NCI-H82 (cell line): ENCODE measurements at regions not wholly inside any gene's neighbourhood (a gene's known extent, or its start where the extent isn't known, plus 50 kb on each side); places are given as distances from the start of the nearest gene placed in this dataset.
A peak's percentile ranks its signal among the peaks of the same experiment; 100 is the strongest.
"Not testable (repeated sequence)": the region's sequence is repeated elsewhere in the genome, so short reads cannot be mapped to it uniquely, and the experiment has no call there.

Source experiments
- DNase-seq: peaks from one replicate; lab custom pipeline; 2025; lab: John Stamatoyannopoulos, UW

GRCh38 chr5:63894690-63895089 is 67.6 kb downstream of the HTR1A start:
- no peak for DNase-seq

DNA sequence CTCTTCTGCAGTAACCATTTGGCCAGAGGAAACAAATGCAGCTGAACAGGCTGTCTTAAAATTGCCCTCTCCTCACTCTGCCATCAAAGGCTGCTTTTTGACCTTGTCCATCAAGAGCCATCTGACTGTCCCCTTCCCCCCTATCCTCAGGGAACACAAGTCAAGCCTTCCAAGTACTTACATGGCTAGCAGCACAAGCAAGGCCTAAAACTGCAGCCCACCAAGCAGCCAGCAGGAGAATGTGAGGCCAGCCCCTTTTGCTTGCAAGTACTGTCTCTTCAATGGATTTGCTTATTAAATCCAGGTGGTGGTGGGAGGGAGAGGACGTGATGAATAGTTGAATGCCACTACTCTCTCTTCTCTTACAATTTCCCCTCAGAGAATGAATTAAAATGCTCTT is 83.5 kb downstream of the HTR1A start:
- DNase-seq, result no peak

GRCh38 chr5:63877961-63878360 is 84.3 kb downstream of the HTR1A start:
- DNase-seq, result no peak

GRCh38 chr5:63860379-63860778 is 101.9 kb downstream of the HTR1A start:
- DNase-seq, result no peak

DNA sequence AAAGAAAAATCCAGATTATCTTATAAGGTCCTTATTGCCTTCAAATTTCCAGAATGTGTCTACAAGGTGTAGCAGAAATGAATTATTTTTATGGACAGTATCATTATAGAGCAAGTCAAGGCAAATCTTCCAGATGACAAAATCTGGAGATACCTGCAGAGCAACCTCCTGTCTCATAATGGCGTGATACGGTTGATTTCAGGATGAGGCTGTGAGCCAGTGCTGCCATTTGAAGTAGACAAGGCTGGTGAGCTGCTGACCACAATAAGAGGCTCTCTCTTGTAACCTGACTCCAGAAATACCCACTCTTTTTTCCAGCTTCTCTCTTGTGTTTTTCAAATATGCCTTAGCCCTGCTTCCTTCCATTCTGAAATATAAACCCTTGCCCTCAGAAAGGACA is 108.2 kb downstream of the HTR1A start:
- no peak for DNase-seq

- DNase-seq, result no peak
Observed at GRCh38 chr5:63843190-63843589, 119.1 kb downstream of the HTR1A start.

- DNase-seq, result no peak
Observed at GRCh38 chr5:63837437-63837836, 124.8 kb downstream of the HTR1A start.

- DNase-seq, result no peak
Observed at GRCh38 chr5:63831381-63831780, 130.9 kb downstream of the HTR1A start.

DNA sequence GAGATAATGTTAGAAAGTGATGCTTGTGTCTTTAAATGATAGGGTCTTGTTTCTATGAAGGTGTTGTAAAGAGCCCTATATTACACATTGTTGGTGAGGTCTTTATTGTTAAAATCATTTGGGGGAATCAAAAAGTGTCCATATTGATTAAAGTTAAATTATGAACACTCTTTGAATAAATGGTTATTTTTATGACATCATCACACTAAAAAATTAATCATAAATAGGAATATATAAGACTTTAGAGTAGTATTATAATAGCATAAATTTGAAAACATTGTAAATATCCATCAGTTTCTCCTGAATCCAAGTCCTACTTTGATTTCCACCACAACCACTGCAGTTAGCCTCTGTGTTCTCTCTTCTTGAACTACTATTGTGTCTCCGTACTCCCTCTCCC is 136.3 kb downstream of the HTR1A start:
- no peak for DNase-seq

GRCh38 chr5:63823583-63823982 is 138.7 kb downstream of the HTR1A start:
- no peak for DNase-seq

GRCh38 chr5:63822614-63823013 is 139.6 kb downstream of the HTR1A start:
- no peak for DNase-seq

DNA sequence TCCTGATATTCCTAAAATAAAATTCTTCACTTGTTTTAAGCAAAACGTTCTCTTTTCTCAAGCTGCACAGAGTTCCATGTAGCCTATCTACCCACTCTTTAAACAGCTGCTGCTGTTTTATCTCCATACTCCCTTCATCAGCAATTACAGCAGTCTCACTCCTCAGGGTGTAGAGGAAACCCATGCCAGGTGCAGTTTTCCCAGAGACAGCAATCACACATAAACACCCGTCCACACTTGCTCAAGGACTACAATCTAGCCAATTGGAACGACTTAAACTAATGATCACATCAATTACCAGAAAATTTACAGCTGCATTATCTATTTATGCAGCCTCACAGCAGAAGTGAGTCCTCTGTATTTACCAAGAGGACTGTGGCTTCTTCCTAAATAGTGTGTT is 141.7 kb downstream of the HTR1A start:
- peak; percentile 12 for DNase-seq

GRCh38 chr5:63812693-63813092 is 149.6 kb downstream of the HTR1A start:
- no peak for DNase-seq

DNA sequence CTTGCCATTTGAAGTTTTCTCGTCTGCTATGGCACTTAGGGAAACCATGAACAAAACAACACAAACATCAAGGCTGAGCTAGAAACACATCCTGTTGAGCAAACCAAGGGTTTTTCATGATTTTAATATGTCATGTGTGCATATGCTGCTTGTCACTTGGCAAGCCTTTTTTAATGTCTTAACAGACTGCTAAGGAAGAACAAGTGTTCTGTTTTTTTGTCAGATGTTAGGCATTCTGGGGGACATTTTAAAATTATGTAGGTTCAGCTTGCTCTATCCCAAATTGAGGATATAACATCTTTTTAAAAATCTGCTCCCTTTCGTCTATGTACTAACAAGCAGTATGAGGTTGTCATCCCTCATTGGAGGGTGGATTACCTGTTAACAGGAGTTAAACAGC is 150.3 kb downstream of the HTR1A start:
- DNase-seq, result no peak

DNA sequence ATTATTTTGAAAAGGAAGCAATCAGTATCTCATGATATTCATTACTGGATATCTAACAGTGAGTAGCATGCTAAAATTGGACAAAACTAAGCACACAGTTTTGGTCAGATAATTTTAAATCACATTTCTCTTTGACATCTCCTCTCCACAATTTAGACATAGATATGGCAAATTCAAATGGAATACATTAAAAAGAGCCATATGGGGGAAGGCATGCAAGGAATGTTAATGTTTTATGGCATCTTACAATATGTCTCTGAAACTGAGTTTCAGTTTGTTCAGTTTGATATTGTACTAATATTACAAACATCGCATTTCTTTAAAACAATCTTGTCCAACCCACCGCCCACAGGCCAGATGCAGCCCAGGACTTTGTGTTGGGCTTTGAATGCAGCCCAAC is 151.0 kb downstream of the HTR1A start:
- no peak for DNase-seq

- DNase-seq, result no peak
Observed at GRCh38 chr5:63805151-63805550, 157.1 kb downstream of the HTR1A start.

DNA sequence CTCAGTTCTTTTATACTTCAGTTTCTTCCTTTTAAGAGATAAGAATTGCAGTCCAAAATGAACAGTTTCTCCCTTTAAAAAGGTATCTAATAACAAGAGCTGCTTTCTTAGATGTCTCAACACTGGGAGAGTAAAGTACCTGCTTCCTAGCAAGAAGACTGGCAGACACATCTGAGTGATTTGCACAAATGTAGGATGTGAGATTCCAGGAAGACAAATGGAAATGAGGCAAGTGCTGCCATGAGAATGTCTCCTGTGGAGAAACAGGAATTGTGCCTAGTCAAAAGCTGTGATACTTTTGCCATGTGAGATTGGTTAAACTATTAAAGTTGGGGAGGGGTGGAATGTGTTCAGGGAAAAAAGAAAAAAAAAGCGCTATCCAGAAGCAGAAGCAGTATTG is 159.1 kb downstream of the HTR1A start:
- DNase-seq, result no peak

GRCh38 chr5:63794979-63795378 is 167.3 kb downstream of the HTR1A start:
- no peak for DNase-seq

- DNase-seq, result no peak
Observed at GRCh38 chr5:63794296-63794695, 167.9 kb downstream of the HTR1A start.

- no peak for DNase-seq
Observed at GRCh38 chr5:63774939-63775338, 187.3 kb downstream of the HTR1A start.

DNA sequence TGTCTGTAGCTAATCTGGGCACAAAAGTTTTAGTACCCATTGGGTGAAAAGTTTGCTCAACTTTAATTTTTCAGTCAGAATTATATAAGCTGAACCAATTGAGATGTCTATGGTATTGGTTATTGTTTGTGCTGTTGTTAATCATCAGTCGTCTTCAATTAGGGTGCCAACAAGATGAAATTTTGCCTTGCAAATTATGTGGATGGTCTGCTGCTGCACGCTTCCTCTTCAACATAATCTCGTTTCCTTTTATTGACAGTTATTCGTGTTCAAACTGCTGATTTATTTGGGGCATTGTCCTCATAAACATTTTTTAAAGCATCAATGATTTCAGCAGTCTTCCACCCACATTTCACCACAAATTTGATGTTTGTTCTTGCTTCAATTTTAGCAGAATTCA is 194.0 kb downstream of the HTR1A start:
- no peak for DNase-seq

- no peak for DNase-seq
Observed at GRCh38 chr5:63760965-63761364, 201.3 kb downstream of the HTR1A start.

DNA sequence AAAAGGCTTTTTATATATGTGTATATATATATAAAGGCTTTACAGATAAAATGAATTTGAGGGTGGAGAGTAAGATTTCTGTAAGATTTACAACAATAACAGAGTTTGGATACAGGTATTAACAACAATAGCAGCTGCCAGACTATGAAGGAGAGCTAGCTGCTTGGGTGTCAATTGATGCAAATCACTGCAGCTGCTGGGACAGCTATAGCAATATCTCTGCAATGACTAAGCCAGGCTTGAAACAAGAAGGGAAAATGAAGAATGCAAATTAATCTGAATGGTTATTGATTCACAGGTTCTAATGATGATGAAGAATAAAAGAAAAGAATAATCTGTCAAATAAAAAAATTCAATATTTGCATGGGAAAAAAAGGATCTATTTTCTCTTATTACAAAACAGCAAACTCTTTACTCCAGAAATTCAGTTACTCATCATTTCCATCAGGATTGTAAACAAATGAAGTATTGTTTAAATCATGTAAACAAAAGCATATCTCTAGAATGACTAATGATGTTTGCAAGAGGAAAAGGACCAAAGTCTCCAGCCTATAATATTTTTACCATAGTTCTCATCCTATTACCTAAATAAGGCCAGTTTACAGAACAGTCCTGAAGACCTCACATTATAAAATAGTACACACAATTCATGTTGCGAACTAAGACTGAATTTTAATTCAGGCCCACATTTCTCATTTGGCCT is 219.0 kb downstream of the HTR1A start:
- no peak for DNase-seq

- DNase-seq, result not testable (repeated sequence)
Observed at GRCh38 chr5:63732880-63733279, 229.4 kb downstream of the HTR1A start.

DNA sequence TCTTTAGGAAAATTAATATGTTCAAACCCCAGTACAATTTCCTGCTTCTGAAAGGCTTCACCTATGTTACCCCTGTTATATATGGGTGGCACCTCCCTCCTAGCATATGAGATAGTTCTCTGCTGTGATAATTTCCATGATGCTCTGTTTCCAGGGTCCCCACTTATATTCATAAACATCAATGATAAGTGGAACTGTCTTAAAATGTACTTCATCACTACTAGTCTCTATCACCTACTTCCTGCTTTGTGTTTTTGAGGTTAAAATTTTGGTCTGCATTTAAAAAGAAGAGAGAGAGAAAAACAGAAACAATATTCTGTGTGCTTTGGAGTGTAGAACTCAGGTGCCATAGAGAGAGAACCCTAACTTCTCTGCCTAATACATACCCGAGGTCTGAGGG is 234.7 kb downstream of the HTR1A start:
- DNase-seq, result no peak
